Activated naive CD8-positive, alpha-beta T cell treated with anti-CD3 and anti-CD28 coated beads, Interleukin-2, amount 10 ng/mL, durations not matched to agents 7 days and 5 days (primary cell): ENCODE measurements at regions not wholly inside any gene's neighbourhood (a gene's known extent, or its start where the extent isn't known, plus 50 kb on each side); places are given as distances from the start of the nearest gene placed in this dataset.
"Not testable (repeated sequence)": the region's sequence is repeated elsewhere in the genome, so short reads cannot be mapped to it uniquely, and the experiment has no call there.

ENCODE experiments used
- ATAC-seq: fragments of 150-1000 bp; cut with Tn5 transposase; one replicate; pipeline ENCODE4 v1.10.0; 2021; ENCODE audit warnings: low read depth, moderate library complexity
- POLR2A ChIA-PET: fragments of 350-600 bp; sonication (Branson Sonifier 250); formaldehyde crosslinking; loops from one replicate; lab custom pipeline; 2021; ENCODE audit warnings: antibody characterized with exemption; lab: Charles Lee
- DNase-seq: peaks from one replicate; pipeline ENCODE4 v3.0.0; 2021
- H3K27ac Mint-ChIP-seq: one replicate; pipeline ENCODE4 v1.8.0; 2022; ENCODE audit warnings: mild to moderate bottlenecking, mixed read lengths
- H3K27me3 Mint-ChIP-seq: one replicate; pipeline ENCODE4 v1.8.0; 2022; ENCODE audit warnings: mild to moderate bottlenecking, moderate library complexity, mixed read lengths
- H3K36me3 Mint-ChIP-seq: one replicate; pipeline ENCODE4 v1.8.0; 2021; ENCODE audit warnings: mild to moderate bottlenecking, mixed read lengths
- H3K4me1 Mint-ChIP-seq: one replicate; pipeline ENCODE4 v1.8.0; 2021; ENCODE audit warnings: mixed read lengths
- H3K4me3 Mint-ChIP-seq: one replicate; pipeline ENCODE4 v1.8.0; 2022; ENCODE audit warnings: mild to moderate bottlenecking, moderate library complexity, mixed read lengths
- H3K9me3 Mint-ChIP-seq: one replicate; pipeline ENCODE4 v1.8.0; 2021; ENCODE audit warnings: mixed read lengths

- Mint-ChIP-seq H3K4me1 (no peaks in the 10 kb centered on the region), H3K9me3 (peaks cover 3% of the 10 kb centered on the region), H3K27ac (no peak overlapping the region), H3K36me3 (no peaks in the 10 kb centered on the region), H3K4me3 (no peak overlapping the region), H3K27me3 (no peaks in the 10 kb centered on the region)
- ATAC-seq = no peak
- POLR2A ChIA-PET = no interaction called here
- DNase-seq = no peak
Measured at GRCh38 chr13:66205807-66206206, 1024.3 kb downstream of the PCDH9 start.

- DNase-seq = no peak
- H3K4me3 Mint-ChIP-seq = no peak overlapping the region
Measured at GRCh38 chr13:66200555-66200954, 1029.6 kb downstream of the PCDH9 start.

GRCh38 chr13:66195238-66195637 lies 1034.9 kb downstream of the PCDH9 start:
- DNase-seq (no peak), ATAC-seq (no peak)
- no peaks in the 10 kb centered on the region for H3K36me3 Mint-ChIP-seq
- no peaks in the 10 kb centered on the region for H3K4me1 Mint-ChIP-seq
- no peaks in the 10 kb centered on the region for H3K9me3 Mint-ChIP-seq
- no peak overlapping the region for H3K27ac Mint-ChIP-seq
- H3K27me3 Mint-ChIP-seq = no peaks in the 10 kb centered on the region
- no peak overlapping the region for H3K4me3 Mint-ChIP-seq
- POLR2A ChIA-PET = no interaction called here

More at GRCh38 chr13:66200555-66200954, 1029.6 kb downstream of the PCDH9 start:
- H3K4me1 Mint-ChIP-seq = no peaks in the 10 kb centered on the region
- no peak for ATAC-seq
- no peaks in the 10 kb centered on the region for H3K27me3 Mint-ChIP-seq
- POLR2A ChIA-PET = no interaction called here
- H3K9me3 Mint-ChIP-seq = peaks cover 3% of the 10 kb centered on the region
- H3K27ac Mint-ChIP-seq = no peak overlapping the region
- no peaks in the 10 kb centered on the region for H3K36me3 Mint-ChIP-seq

GRCh38 chr13:66189986-66190385 lies 1040.2 kb downstream of the PCDH9 start:
- Mint-ChIP-seq H3K4me3 (no peak overlapping the region), H3K27me3 (no peaks in the 10 kb centered on the region), H3K36me3 (no peaks in the 10 kb centered on the region), H3K9me3 (no peaks in the 10 kb centered on the region), H3K27ac (no peak overlapping the region), H3K4me1 (no peaks in the 10 kb centered on the region)
- ATAC-seq (no peak), DNase-seq (no peak)
- POLR2A ChIA-PET = no interaction called here

- no peak overlapping the region for H3K27ac Mint-ChIP-seq
Measured at GRCh38 chr13:66180836-66181235, 1049.3 kb downstream of the PCDH9 start.

GRCh38 chr13:66171920-66172319 lies 1058.2 kb downstream of the PCDH9 start:
- no peak overlapping the region for H3K4me3 Mint-ChIP-seq
- no peaks in the 10 kb centered on the region for H3K27me3 Mint-ChIP-seq
- no peaks in the 10 kb centered on the region for H3K36me3 Mint-ChIP-seq
- no peaks in the 10 kb centered on the region for H3K9me3 Mint-ChIP-seq
- H3K4me1 Mint-ChIP-seq = no peaks in the 10 kb centered on the region
- H3K27ac Mint-ChIP-seq = no peak overlapping the region
- ATAC-seq (no peak), DNase-seq (no peak)
- POLR2A ChIA-PET = no interaction called here

More at GRCh38 chr13:66180836-66181235, 1049.3 kb downstream of the PCDH9 start:
- H3K9me3 Mint-ChIP-seq = peaks cover 3% of the 10 kb centered on the region
- H3K4me1 Mint-ChIP-seq = no peaks in the 10 kb centered on the region
- H3K27me3 Mint-ChIP-seq = no peaks in the 10 kb centered on the region
- ATAC-seq = no peak
- H3K4me3 Mint-ChIP-seq = no peak overlapping the region
- POLR2A ChIA-PET = no interaction called here
- H3K36me3 Mint-ChIP-seq = no peaks in the 10 kb centered on the region
- no peak for DNase-seq

GRCh38 chr13:66162470-66162869 lies 1067.7 kb downstream of the PCDH9 start:
- Mint-ChIP-seq H3K4me3 (no peak overlapping the region), H3K36me3 (no peaks in the 10 kb centered on the region), H3K27me3 (no peaks in the 10 kb centered on the region), H3K27ac (no peak overlapping the region), H3K4me1 (no peaks in the 10 kb centered on the region), H3K9me3 (no peaks in the 10 kb centered on the region)
- POLR2A ChIA-PET = no interaction called here
- DNase-seq (no peak), ATAC-seq (peak; percentile 56)

- Mint-ChIP-seq H3K27ac (no peak overlapping the region), H3K4me1 (no peaks in the 10 kb centered on the region), H3K4me3 (no peak overlapping the region), H3K27me3 (no peaks in the 10 kb centered on the region), H3K9me3 (no peaks in the 10 kb centered on the region), H3K36me3 (no peaks in the 10 kb centered on the region)
- POLR2A ChIA-PET = no interaction called here
- DNase-seq (no peak), ATAC-seq (no peak)
Measured at GRCh38 chr13:66159511-66159910, 1070.6 kb downstream of the PCDH9 start.

- Mint-ChIP-seq H3K27me3 (no peaks in the 10 kb centered on the region), H3K36me3 (no peaks in the 10 kb centered on the region), H3K27ac (no peak overlapping the region), H3K4me3 (no peak overlapping the region), H3K9me3 (no peaks in the 10 kb centered on the region), H3K4me1 (no peaks in the 10 kb centered on the region)
- POLR2A ChIA-PET = no interaction called here
- DNase-seq (no peak), ATAC-seq (no peak)
Measured at GRCh38 chr13:66154976-66155375, 1075.2 kb downstream of the PCDH9 start.

GRCh38 chr13:66154354-66154753 lies 1075.8 kb downstream of the PCDH9 start:
- no peak for DNase-seq
- no peaks in the 10 kb centered on the region for H3K36me3 Mint-ChIP-seq
- no peaks in the 10 kb centered on the region for H3K27me3 Mint-ChIP-seq
- no peak overlapping the region for H3K27ac Mint-ChIP-seq
- H3K4me3 Mint-ChIP-seq = no peak overlapping the region
- no peaks in the 10 kb centered on the region for H3K4me1 Mint-ChIP-seq
- ATAC-seq = no peak
- H3K9me3 Mint-ChIP-seq = no peaks in the 10 kb centered on the region
- POLR2A ChIA-PET = no interaction called here

- Mint-ChIP-seq H3K4me3 (no peak overlapping the region), H3K4me1 (no peaks in the 10 kb centered on the region), H3K27me3 (no peaks in the 10 kb centered on the region), H3K36me3 (no peaks in the 10 kb centered on the region), H3K27ac (no peak overlapping the region), H3K9me3 (no peaks in the 10 kb centered on the region)
- no peak for DNase-seq
- no peak for ATAC-seq
- POLR2A ChIA-PET = no interaction called here
Measured at GRCh38 chr13:66152596-66152995, 1077.5 kb downstream of the PCDH9 start.

GRCh38 chr13:66144357-66144756 lies 1085.8 kb downstream of the PCDH9 start:
- POLR2A ChIA-PET, H3K27me3 Mint-ChIP-seq, H3K36me3 Mint-ChIP-seq, H3K27ac Mint-ChIP-seq, DNase-seq, H3K4me1 Mint-ChIP-seq, H3K9me3 Mint-ChIP-seq, H3K4me3 Mint-ChIP-seq, ATAC-seq: not testable (repeated sequence)

GRCh38 chr13:66139701-66140100 lies 1090.4 kb downstream of the PCDH9 start:
- no peak for ATAC-seq
- Mint-ChIP-seq H3K9me3 (peaks cover 5% of the 10 kb centered on the region), H3K36me3 (no peaks in the 10 kb centered on the region), H3K27me3 (peaks cover under 1% of the 10 kb centered on the region), H3K4me1 (peaks cover 2% of the 10 kb centered on the region), H3K4me3 (no peak overlapping the region), H3K27ac (no peak overlapping the region)
- DNase-seq = no peak
- POLR2A ChIA-PET = no interaction called here

GRCh38 chr13:66139250-66139649 lies 1090.9 kb downstream of the PCDH9 start:
- no peak overlapping the region for H3K4me3 Mint-ChIP-seq
- POLR2A ChIA-PET = no interaction called here
- no peak for ATAC-seq
- H3K27ac Mint-ChIP-seq = no peak overlapping the region
- H3K27me3 Mint-ChIP-seq = peaks cover 2% of the 10 kb centered on the region
- peaks cover 5% of the 10 kb centered on the region for H3K9me3 Mint-ChIP-seq
- no peaks in the 10 kb centered on the region for H3K36me3 Mint-ChIP-seq
- H3K4me1 Mint-ChIP-seq = peaks cover 2% of the 10 kb centered on the region
- DNase-seq = no peak
